ENCODE measurements at regions not wholly inside any gene's neighbourhood (a gene's known extent, or its start where the extent isn't known, plus 50 kb on each side); places are given as distances from the start of the nearest gene placed in this dataset.

DNA sequence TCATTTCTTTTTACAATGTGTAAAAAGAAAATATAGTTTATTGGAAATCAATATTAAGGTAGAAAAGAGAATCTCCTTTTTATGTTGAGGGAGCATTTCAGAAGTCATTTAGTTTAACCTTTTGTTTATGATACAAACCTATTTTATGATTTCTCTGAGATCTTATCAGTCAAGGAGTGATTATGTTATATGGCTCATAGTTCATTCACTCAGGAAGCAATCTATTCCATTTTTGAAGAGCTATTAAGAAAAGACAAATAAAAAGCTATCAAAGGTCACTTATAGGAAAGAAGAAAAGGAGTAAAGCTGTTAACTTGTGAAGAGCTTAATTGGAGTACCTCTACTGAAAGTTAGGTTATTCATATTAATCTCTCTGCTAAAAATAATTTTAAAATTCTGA is 526.6 kb upstream of the JAG1 start:
- TF ChIP-seq, protein P1, sequence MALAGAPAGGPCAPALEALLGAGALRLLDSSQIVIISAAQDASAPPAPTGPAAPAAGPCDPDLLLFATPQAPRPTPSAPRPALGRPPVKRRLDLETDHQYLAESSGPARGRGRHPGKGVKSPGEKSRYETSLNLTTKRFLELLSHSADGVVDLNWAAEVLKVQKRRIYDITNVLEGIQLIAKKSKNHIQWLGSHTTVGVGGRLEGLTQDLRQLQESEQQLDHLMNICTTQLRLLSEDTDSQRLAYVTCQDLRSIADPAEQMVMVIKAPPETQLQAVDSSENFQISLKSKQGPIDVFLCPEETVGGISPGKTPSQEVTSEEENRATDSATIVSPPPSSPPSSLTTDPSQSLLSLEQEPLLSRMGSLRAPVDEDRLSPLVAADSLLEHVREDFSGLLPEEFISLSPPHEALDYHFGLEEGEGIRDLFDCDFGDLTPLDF (CRISPR knock-in tag; IDR thresholded peaks at IDR 0.05) = no peak
- TF ChIP-seq, protein P2, sequence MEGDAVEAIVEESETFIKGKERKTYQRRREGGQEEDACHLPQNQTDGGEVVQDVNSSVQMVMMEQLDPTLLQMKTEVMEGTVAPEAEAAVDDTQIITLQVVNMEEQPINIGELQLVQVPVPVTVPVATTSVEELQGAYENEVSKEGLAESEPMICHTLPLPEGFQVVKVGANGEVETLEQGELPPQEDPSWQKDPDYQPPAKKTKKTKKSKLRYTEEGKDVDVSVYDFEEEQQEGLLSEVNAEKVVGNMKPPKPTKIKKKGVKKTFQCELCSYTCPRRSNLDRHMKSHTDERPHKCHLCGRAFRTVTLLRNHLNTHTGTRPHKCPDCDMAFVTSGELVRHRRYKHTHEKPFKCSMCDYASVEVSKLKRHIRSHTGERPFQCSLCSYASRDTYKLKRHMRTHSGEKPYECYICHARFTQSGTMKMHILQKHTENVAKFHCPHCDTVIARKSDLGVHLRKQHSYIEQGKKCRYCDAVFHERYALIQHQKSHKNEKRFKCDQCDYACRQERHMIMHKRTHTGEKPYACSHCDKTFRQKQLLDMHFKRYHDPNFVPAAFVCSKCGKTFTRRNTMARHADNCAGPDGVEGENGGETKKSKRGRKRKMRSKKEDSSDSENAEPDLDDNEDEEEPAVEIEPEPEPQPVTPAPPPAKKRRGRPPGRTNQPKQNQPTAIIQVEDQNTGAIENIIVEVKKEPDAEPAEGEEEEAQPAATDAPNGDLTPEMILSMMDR (IDR thresholded peaks at IDR 0.05) = no peak
- TF ChIP-seq JUN (CRISPR knock-in tag; IDR thresholded peaks at IDR 0.05) (no peak), ZBTB21 (CRISPR knock-in tag; IDR thresholded peaks at IDR 0.05; ENCODE audit: borderline replicate concordance) (no peak), CREB1 (CRISPR knock-in tag; IDR thresholded peaks at IDR 0.05) (no peak), ZNF416 (CRISPR knock-in tag; IDR thresholded peaks at IDR 0.05) (no peak), TEAD4 (CRISPR knock-in tag; IDR thresholded peaks at IDR 0.05) (no peak)
- TF ChIP-seq, protein P3, sequence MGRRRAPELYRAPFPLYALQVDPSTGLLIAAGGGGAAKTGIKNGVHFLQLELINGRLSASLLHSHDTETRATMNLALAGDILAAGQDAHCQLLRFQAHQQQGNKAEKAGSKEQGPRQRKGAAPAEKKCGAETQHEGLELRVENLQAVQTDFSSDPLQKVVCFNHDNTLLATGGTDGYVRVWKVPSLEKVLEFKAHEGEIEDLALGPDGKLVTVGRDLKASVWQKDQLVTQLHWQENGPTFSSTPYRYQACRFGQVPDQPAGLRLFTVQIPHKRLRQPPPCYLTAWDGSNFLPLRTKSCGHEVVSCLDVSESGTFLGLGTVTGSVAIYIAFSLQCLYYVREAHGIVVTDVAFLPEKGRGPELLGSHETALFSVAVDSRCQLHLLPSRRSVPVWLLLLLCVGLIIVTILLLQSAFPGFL (CRISPR knock-in tag; IDR thresholded peaks at IDR 0.05; ENCODE audit: borderline replicate concordance) = no peak
